Type B pancreatic cell (in vitro differentiated cells): ENCODE measurements at regions not wholly inside any gene's neighbourhood (a gene's known extent, or its start where the extent isn't known, plus 50 kb on each side); places are given as distances from the start of the nearest gene placed in this dataset.
A peak's percentile ranks its signal among the peaks of the same experiment; 100 is the strongest.

Experiments
- DNase-seq: peaks from one replicate; pipeline ENCODE4 v3.0.0; 2021; ENCODE audit warnings: mixed read lengths; ENCODE audit not compliant: unreplicated experiment; ENCODE audit errors: extremely low spot score
- H3K27ac Mint-ChIP-seq: 2 replicates; pipeline ENCODE4 v1.8.0; 2021; ENCODE audit warnings: mild to moderate bottlenecking, mixed read lengths
- H3K27me3 Mint-ChIP-seq: 2 replicates; pipeline ENCODE4 v1.8.0; 2021; ENCODE audit warnings: mixed read lengths
- H3K36me3 Mint-ChIP-seq: 2 replicates; pipeline ENCODE4 v1.8.0; 2021; ENCODE audit warnings: mixed read lengths
- H3K4me1 Mint-ChIP-seq: one replicate; pipeline ENCODE4 v1.8.0; 2021; ENCODE audit warnings: mixed read lengths; ENCODE audit not compliant: unreplicated experiment
- H3K4me3 Mint-ChIP-seq: 2 replicates; pipeline ENCODE4 v1.8.0; 2021; ENCODE audit warnings: mild to moderate bottlenecking, mixed read lengths
- H3K9me3 Mint-ChIP-seq: 2 replicates; pipeline ENCODE4 v1.8.0; 2021; ENCODE audit warnings: mixed read lengths
- CTCF ChIP-seq: fragments of 200-600 bp; sonication (generic); conservative IDR thresholded peaks from 2 replicates; pipeline ENCODE4 v1.5.0; 2021; ENCODE audit warnings: antibody characterized with exemption, mild to moderate bottlenecking

DNA sequence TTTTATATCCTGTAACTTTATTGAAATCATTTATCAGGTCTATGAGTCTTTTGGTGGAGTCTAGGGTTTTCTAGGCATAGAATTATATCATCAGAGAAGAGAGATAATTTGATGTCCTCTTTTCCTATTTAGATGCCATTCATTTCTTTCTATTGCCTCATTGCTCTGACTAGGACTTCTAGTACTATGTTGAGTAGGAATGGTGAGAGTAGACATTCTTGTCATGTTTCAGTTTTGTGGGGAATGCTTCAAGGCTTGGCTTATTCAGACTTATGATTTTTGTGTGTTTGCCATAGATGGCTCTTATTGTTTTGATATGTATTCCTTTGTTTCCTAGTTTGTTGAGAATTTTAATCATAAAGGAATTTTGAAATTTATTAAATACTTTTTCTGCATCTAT, 1078.3 kb downstream of the FAM181B start:
- no peaks in the 10 kb centered on the region for H3K9me3 Mint-ChIP-seq
- no peak for DNase-seq
- no peak for TF ChIP-seq CTCF
- H3K4me3 Mint-ChIP-seq = no peak overlapping the region
- no peaks in the 10 kb centered on the region for H3K36me3 Mint-ChIP-seq
- no peaks in the 10 kb centered on the region for H3K4me1 Mint-ChIP-seq
- H3K27ac Mint-ChIP-seq = no peak overlapping the region
- H3K27me3 Mint-ChIP-seq = peaks cover 5% of the 10 kb centered on the region

DNA sequence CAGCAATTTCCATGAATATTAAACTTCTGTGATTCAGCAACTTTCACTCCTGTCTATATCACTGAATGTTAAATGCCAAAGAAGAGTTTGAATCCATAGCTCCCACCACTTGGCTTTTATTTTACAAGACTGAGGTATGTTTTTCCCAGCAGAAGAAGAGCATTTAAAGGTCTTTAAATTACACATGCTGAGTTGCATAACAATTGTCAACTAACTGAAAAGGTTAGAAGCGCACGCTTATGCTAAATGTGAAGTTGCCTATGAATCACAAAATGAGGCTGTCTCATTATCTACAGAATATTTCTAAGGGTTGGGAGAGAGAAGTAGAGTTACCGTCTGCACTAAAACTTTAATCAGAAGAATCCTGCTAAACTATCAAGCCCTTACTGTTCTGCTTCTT, 1086.3 kb downstream of the FAM181B start:
- no peak for TF ChIP-seq CTCF
- H3K27ac Mint-ChIP-seq = no peak overlapping the region
- H3K27me3 Mint-ChIP-seq = peaks cover 39% of the 10 kb centered on the region
- no peak for DNase-seq
- H3K4me1 Mint-ChIP-seq = peaks cover 5% of the 10 kb centered on the region
- peak overlapping the region; percentile 64 for H3K4me3 Mint-ChIP-seq
- no peaks in the 10 kb centered on the region for H3K36me3 Mint-ChIP-seq
- H3K9me3 Mint-ChIP-seq = no peaks in the 10 kb centered on the region

DNA sequence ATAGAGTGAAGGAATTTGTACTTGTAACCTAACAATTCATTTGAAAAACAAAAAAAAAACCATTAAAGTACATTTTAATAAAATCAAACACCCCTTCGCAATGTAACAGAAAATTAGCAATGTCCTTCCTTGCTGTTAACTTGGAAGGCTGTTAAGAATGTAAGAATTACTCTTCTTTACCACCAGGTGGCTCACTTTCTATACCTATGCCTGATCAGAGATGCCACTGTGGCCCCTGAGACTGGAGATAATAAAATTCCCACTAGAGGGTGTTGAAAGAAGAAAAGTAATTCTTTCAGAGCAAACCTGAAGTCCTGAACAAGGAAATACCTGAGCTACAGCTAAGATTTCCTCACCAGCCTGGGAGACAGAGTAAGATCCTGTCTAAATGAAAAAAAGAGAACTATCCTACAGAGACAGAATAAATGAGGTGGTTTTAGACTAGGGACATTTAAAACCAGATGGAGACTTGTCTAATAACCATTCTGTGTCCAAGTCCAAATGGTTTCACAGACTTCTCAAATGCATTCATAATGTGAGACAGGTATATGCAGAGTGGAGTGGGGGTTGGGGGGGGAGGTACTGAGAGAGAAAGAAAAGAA, 1089.3 kb downstream of the FAM181B start:
- H3K4me3 Mint-ChIP-seq = no peak overlapping the region
- H3K9me3 Mint-ChIP-seq = no peaks in the 10 kb centered on the region
- H3K36me3 Mint-ChIP-seq = no peaks in the 10 kb centered on the region
- H3K4me1 Mint-ChIP-seq = peaks cover 5% of the 10 kb centered on the region
- peaks cover 31% of the 10 kb centered on the region for H3K27me3 Mint-ChIP-seq
- no peak for DNase-seq
- H3K27ac Mint-ChIP-seq = no peak overlapping the region
- peak; percentile 87 for TF ChIP-seq CTCF

- Mint-ChIP-seq H3K36me3 (no peaks in the 10 kb centered on the region), H3K27ac (no peak overlapping the region), H3K4me1 (no peaks in the 10 kb centered on the region), H3K27me3 (no peaks in the 10 kb centered on the region), H3K4me3 (no peak overlapping the region), H3K9me3 (no peaks in the 10 kb centered on the region)
- TF ChIP-seq CTCF = no peak
- DNase-seq = no peak
Observed at GRCh38 chr11:81634483-81634882, 1099.2 kb downstream of the FAM181B start.

GRCh38 chr11:81602508-81602907, 1131.2 kb downstream of the FAM181B start:
- Mint-ChIP-seq H3K27ac (no peak overlapping the region), H3K4me1 (no peaks in the 10 kb centered on the region), H3K27me3 (no peaks in the 10 kb centered on the region), H3K4me3 (no peak overlapping the region), H3K36me3 (no peaks in the 10 kb centered on the region), H3K9me3 (no peaks in the 10 kb centered on the region)
- no peak for DNase-seq
- TF ChIP-seq CTCF = no peak

DNA sequence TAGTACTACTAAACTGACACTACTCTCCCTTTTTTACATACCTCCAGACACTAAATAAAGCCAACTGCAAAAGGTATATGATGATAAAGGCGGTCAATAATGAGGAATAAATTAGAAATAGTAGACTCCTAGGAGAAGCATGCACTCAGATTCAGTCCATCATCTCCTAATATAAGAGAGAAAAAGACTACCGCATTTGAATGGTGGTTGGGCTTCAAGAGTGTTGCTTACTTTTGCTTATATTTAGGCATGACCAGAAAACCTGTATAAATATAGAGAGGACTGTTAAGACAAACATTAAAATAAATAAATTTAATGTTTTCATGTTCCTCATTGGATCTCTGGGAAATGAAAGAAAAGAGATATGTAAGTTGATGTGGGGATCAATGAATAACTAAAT, 1137.0 kb downstream of the FAM181B start:
- Mint-ChIP-seq H3K4me1 (no peaks in the 10 kb centered on the region), H3K27me3 (no peaks in the 10 kb centered on the region), H3K36me3 (no peaks in the 10 kb centered on the region), H3K27ac (no peak overlapping the region), H3K9me3 (no peaks in the 10 kb centered on the region), H3K4me3 (no peak overlapping the region)
- TF ChIP-seq CTCF = no peak
- DNase-seq = no peak
